A673 (cell line): ENCODE measurements at regions not wholly inside any gene's neighbourhood (a gene's known extent, or its start where the extent isn't known, plus 50 kb on each side); places are given as distances from the start of the nearest gene placed in this dataset.
A peak's percentile ranks its signal among the peaks of the same experiment; 100 is the strongest.

Source experiments
- BruUV-seq: library from RNA; stranded (reverse); fragments of 400-500 nt; replicated peaks from 2 replicates; lab custom pipeline; 2021; lab: Mats Ljungman, UMichigan
- CTCF ChIA-PET: fragments of 300-600 bp; sonication (Branson Sonifier 250); formaldehyde crosslinking; loops from one replicate; lab custom pipeline; 2022; ENCODE audit warnings: antibody characterized with exemption; lab: Charles Lee
- POLR2A ChIA-PET: fragments of 300-600 bp; sonication (Branson Sonifier 250); formaldehyde crosslinking; loops from one replicate; lab custom pipeline; 2022; ENCODE audit warnings: antibody characterized with exemption; ENCODE audit not compliant: low non-redundant PET; lab: Charles Lee
- DNase-seq: peaks from one replicate; pipeline ENCODE4 v3.0.0-alpha.2; 2015; ENCODE audit warnings: low spot score
- H3K27ac ChIP-seq: fragments of 200-600 bp; sonication (generic); 2 replicates; pipeline ENCODE4 v1.5.1; 2016; ENCODE audit warnings: mixed run types, low read depth, mild to moderate bottlenecking, mixed read lengths, antibody characterized with exemption, low read length; ENCODE audit not compliant: poor library complexity, severe bottlenecking
- H3K27me3 ChIP-seq: fragments of 200-600 bp; sonication (generic); replicated peaks from 2 replicates; pipeline ENCODE4 v1.6.1; 2017; ENCODE audit warnings: mixed run types, low read depth, mild to moderate bottlenecking, mixed read lengths, antibody characterized with exemption, low read length; ENCODE audit not compliant: insufficient read depth, poor library complexity
- H3K36me3 ChIP-seq: fragments of 200-600 bp; sonication (generic); 2 replicates; pipeline ENCODE4 v1.6.1; 2016; ENCODE audit warnings: mixed run types, mild to moderate bottlenecking, mixed read lengths, antibody characterized with exemption, low read length; ENCODE audit not compliant: insufficient read depth, poor library complexity, severe bottlenecking
- H3K4me1 ChIP-seq: fragments of 200-600 bp; sonication (generic); 2 replicates; pipeline ENCODE4 v1.6.1; 2017; ENCODE audit warnings: mixed run types, mild to moderate bottlenecking, mixed read lengths, antibody characterized with exemption, low read length; ENCODE audit not compliant: insufficient read depth, poor library complexity, severe bottlenecking
- H3K4me3 ChIP-seq: fragments of 200-600 bp; sonication (generic); 2 replicates; pipeline ENCODE4 v1.5.1; 2016; ENCODE audit warnings: low read depth, mixed run types, mild to moderate bottlenecking, mixed read lengths, low read length; ENCODE audit not compliant: poor library complexity, severe bottlenecking
- H3K9me3 ChIP-seq: fragments of 200-600 bp; sonication (generic); 2 replicates; pipeline ENCODE4 v1.6.1; 2016; ENCODE audit warnings: mixed run types, low read depth, mild to moderate bottlenecking, mixed read lengths, antibody characterized with exemption, low read length; ENCODE audit not compliant: poor library complexity, severe bottlenecking
- CTCF ChIP-seq: fragments of 300-800, 200-600 bp; sonication (generic); conservative IDR thresholded peaks from 2 replicates; pipeline ENCODE4 v1.5.1; 2017; ENCODE audit warnings: low read depth, mild to moderate bottlenecking, antibody characterized with exemption, low read length, moderate library complexity, mixed read lengths
- EZH2 ChIP-seq: fragments of 200-600 bp; sonication (generic); IDR thresholded peaks from 2 replicates; pipeline ENCODE4 v1.6.1; 2017; ENCODE audit warnings: borderline replicate concordance, low read depth, mild to moderate bottlenecking, mixed read lengths, antibody characterized with exemption, low read length; ENCODE audit not compliant: poor library complexity, severe bottlenecking
- intact Hi-C: fragments of 100-400 bp; cut with micrococcal nuclease; formaldehyde crosslinking; loops from one replicate; pipeline ENCODE4 v1.10.0; 2022; ENCODE audit not compliant: unreplicated experiment

- intact Hi-C loops: loop anchor here (2.0 to 5.0 kb wide), 2 partner anchors 62 to 219 kb away; no protein-coding TSS in a partner anchor
- BruUV-seq: no TSS peak
- DNase-seq: no peak
- Histone ChIP-seq H3K4me1 (peaks cover 13% of the 10 kb centered on the region), H3K4me3 (no peak overlapping the region), H3K27me3 (peaks cover 10% of the 10 kb centered on the region), H3K9me3 (no peaks in the 10 kb centered on the region), H3K36me3 (no peaks in the 10 kb centered on the region), H3K27ac (no peak overlapping the region)
- no peak for TF ChIP-seq EZH2
- TF ChIP-seq CTCF: no peak
- CTCF ChIA-PET: no interaction called here
- POLR2A ChIA-PET: no interaction called here
Measured at GRCh38 chr14:29461101-29461500, 466.5 kb downstream of the PRKD1 start.

- POLR2A ChIA-PET: no interaction called here
- Histone ChIP-seq H3K9me3 (no peaks in the 10 kb centered on the region), H3K4me3 (no peak overlapping the region), H3K27ac (no peak overlapping the region), H3K4me1 (peaks cover 13% of the 10 kb centered on the region), H3K27me3 (peaks cover 10% of the 10 kb centered on the region), H3K36me3 (no peaks in the 10 kb centered on the region)
- intact Hi-C loops: loop anchor here (2.0 to 5.0 kb wide), 2 partner anchors 63 to 219 kb away; no protein-coding TSS in a partner anchor
- no TSS peak for BruUV-seq
- TF ChIP-seq CTCF (no peak), EZH2 (no peak)
- CTCF ChIA-PET: no interaction called here
- no peak for DNase-seq
Measured at GRCh38 chr14:29461506-29461905, 466.1 kb downstream of the PRKD1 start.

GRCh38 chr14:29462321-29462720 is 465.3 kb downstream of the PRKD1 start:
- no peaks in the 10 kb centered on the region for H3K36me3 ChIP-seq
- H3K9me3 ChIP-seq: no peaks in the 10 kb centered on the region
- intact Hi-C loops: loop anchor here (5.0 kb wide), 1 partner anchor 220 kb away; no protein-coding TSS in a partner anchor
- peak; percentile 19 for DNase-seq
- H3K4me1 ChIP-seq: peaks cover 13% of the 10 kb centered on the region
- ChIA-PET CTCF (interaction anchor here (0.5 kb wide), 1 partner anchor 57 kb away, joined by 4 read pairs; no protein-coding TSS in a partner anchor), POLR2A (no interaction called here)
- no peak for TF ChIP-seq CTCF
- no peak for TF ChIP-seq EZH2
- no peak overlapping the region for H3K27ac ChIP-seq
- BruUV-seq: no TSS peak
- peaks cover 16% of the 10 kb centered on the region for H3K27me3 ChIP-seq
- no peak overlapping the region for H3K4me3 ChIP-seq
